ENCODE measurements at regions not wholly inside any gene's neighbourhood (a gene's known extent, or its start where the extent isn't known, plus 50 kb on each side); places are given as distances from the start of the nearest gene placed in this dataset.
"Not testable (repeated sequence)": the region's sequence is repeated elsewhere in the genome, so short reads cannot be mapped to it uniquely, and the experiment has no call there.

DNA sequence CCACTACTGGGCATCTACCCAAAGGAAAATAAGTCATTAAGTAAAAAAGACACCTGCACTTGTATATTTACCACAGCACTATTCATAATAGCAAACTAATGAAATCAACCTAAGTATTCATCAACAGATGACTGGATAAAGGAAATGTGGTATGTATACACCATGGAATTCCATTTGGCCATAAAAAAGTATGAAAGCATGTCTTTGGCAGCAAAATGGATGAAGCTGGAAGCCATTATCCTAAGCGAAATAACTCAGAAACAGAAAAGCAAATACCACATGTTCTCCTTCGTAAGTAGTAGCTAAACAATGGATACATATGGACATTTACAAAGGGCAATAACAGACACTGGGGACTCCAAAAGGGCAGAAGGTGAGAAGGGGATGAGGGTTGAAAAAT lies 485.7 kb upstream of the BRINP3 start:
- no peak for DNase-seq (ENCODE audit: low read depth)

GRCh38 chr1:190975827-190976226 lies 498.2 kb upstream of the BRINP3 start:
- DNase-seq (ENCODE audit: low read depth), result no peak

DNA sequence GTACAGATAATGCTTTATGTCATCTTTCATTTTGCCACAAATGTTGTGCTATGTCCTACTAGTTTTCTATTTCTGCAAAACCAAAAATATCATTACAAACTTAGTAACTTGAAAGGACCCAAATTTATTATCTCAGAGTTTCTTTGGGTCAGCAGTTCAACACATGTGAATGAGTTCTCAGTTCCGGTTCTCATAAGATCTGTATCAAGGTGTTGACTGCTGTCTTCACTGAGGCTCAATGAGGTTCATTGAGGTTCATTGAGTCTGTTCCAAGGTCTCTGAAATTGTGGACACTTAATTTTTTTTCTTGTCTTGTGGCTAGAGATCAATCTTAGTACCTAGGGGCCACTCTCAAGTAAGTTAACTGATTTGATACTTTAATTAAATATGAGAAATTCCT lies 525.1 kb upstream of the BRINP3 start:
- DNase-seq (ENCODE audit: low read depth), result no peak

GRCh38 chr1:191016765-191017164 lies 539.1 kb upstream of the BRINP3 start:
- DNase-seq (ENCODE audit: low read depth), result no peak

GRCh38 chr1:191022856-191023255 lies 545.2 kb upstream of the BRINP3 start:
- DNase-seq (ENCODE audit: low read depth), result peak; percentile 12

GRCh38 chr1:191025896-191026642 lies 548.4 kb upstream of the BRINP3 start:
- no peak for DNase-seq (ENCODE audit: low read depth)

DNA sequence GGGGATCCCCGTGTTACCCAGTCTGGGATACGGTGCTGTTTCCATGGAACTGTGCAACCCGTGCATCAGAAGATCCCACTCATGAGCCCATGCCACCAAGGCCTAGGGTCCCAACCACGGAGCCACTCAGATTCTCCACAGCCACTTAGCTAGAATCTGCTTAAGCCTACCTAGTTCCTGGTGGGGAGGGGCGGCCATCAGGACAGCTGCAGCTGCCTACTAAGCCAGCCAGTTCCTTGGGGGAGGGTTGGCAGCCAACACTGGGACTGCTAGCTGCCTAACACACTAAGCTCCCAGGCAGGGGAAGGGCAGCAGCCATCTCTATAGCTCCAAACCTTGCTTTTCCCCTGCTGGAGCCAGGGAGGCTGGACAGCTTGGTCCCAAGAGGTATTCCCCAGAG lies 549.2 kb upstream of the BRINP3 start:
- DNase-seq (ENCODE audit: low read depth), result no peak

DNA sequence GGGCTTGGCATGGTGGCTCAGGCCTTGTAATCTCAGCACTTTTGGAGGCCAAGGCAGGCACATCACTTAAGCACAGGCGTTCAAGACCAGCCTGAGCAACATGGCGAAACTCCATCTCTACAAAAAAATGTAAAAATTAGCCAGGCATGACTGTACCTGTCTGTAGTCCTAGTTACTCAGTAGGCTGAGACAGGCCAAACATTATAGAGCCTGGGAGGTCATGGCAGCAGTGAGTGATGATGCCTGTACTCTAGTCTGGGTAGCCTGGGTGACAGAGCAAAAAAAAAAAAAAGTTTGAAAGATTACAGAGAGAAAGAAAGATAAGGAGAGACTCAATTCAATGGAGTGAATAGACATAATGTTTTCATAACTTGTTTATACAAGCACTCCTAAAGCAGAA lies 556.5 kb upstream of the BRINP3 start:
- no peak for DNase-seq (ENCODE audit: low read depth)

DNA sequence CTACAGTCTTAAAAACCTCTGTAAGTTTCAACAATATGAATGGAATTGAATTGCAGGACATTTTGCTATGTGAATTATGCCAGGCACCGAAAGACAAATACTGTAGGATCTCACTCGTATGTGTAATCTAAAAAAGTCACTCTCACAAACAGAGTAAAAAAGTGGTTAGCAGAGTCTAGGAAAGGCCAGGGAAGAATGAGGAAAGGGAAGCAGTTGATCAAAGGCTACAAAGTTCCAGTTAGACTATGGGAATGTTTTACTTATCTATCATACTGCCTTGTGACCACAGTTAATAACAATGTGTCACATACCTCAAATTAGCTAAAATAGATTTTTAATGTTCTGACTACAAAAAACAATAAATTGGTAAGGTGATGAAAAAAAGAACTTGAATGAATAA lies 565.4 kb upstream of the BRINP3 start:
- DNase-seq (ENCODE audit: low read depth), result no peak

DNA sequence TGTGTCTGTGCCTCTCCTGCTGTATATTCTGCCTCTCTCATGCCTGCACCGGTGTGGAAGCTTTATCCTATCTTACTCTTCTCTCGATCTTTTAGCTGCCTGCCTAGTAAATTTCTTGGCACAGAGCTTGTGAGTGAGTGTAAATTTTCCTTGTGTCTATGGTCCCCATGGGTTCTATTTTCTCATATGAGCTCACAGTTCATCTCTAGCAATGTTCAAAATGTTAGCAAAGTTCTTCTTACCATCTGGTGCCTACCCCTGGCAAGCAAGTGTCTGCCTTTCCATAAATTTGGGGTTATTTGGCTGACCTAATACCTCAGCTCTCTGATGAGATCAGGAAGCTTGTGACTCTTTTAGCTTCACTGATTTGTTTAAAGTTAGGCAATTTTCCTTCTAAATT lies 572.1 kb upstream of the BRINP3 start:
- no peak for DNase-seq (ENCODE audit: low read depth)

DNA sequence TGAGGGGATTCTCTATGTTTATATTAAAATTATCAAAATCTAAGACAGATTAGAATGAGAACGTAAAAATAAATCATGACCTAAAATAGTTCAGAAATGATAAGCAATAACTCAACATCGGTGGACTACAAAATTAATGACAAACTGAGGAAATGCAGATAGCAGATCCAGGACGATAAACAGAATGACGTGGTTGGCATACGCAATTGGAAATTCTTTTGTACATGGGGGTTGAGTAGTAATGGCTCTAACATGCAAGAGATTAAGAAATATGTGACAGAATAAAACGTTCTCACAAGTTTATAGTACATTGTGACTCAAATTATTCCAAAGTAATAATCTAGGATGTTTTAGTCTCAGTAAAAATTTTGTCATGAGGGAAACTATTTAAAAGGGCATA lies 575.2 kb upstream of the BRINP3 start:
- DNase-seq (ENCODE audit: low read depth), result no peak

GRCh38 chr1:191065346-191065745 lies 587.7 kb upstream of the BRINP3 start:
- no peak for DNase-seq (ENCODE audit: low read depth)

DNA sequence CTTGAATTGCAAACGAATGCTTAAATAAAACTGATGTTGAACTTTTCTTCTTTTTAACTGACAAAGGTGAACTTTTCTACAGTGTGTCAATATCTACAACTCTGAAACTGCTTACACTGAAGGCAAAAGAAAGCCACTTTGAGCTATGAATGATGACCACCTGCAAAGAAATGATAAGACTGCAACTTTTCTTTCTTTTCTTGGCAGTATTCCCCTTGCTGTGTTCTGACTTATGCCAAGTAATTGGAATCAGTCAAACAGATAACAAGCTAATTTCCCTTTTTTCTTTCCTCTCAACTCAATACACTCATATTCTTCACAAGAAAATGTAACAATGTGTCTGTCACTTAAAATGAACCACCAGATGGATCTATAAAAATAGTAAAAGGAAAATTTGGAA lies 588.1 kb upstream of the BRINP3 start:
- DNase-seq (ENCODE audit: low read depth), result no peak

GRCh38 chr1:191074881-191075280 lies 597.2 kb upstream of the BRINP3 start:
- DNase-seq (ENCODE audit: low read depth), result no peak

DNA sequence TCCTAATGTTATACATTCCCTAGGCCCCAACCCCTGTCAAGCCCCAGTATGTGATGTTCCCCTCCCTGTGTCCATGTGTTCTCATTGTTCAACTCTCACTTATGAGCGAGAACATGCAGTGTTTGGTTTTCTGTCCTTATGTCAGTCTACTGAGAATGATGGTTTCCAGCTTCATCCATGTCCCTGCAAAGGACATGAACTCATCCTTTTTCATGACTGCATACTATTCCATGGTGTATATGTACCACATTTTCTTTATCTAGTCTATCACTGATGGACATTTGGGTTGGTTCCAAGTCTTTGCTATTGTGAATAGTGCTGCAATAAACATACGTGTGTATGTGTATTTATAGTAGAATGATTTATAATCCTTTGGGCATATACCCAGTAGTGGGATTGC lies 605.4 kb upstream of the BRINP3 start:
- DNase-seq (ENCODE audit: low read depth), result not testable (repeated sequence)

- DNase-seq (ENCODE audit: low read depth), result no peak
These were observed 607.5 kb upstream of the BRINP3 start for GRCh38 chr1:191085121-191085520.

- no peak for DNase-seq (ENCODE audit: low read depth)
These were observed 609.2 kb upstream of the BRINP3 start for GRCh38 chr1:191086910-191087309.

GRCh38 chr1:191096405-191096804 lies 618.7 kb upstream of the BRINP3 start:
- DNase-seq (ENCODE audit: low read depth), result no peak

GRCh38 chr1:191099696-191100095 lies 622.0 kb upstream of the BRINP3 start:
- no peak for DNase-seq (ENCODE audit: low read depth)

- no peak for DNase-seq (ENCODE audit: low read depth)
These were observed 624.3 kb upstream of the BRINP3 start for GRCh38 chr1:191101960-191102359.

GRCh38 chr1:191125950-191126349 lies 648.3 kb upstream of the BRINP3 start:
- no peak for DNase-seq (ENCODE audit: low read depth)

- no peak for DNase-seq (ENCODE audit: low read depth)
These were observed 657.1 kb upstream of the BRINP3 start for GRCh38 chr1:191134796-191135195.

GRCh38 chr1:191140038-191140437 lies 662.4 kb upstream of the BRINP3 start:
- DNase-seq (ENCODE audit: low read depth), result no peak

GRCh38 chr1:191142748-191143147 lies 665.1 kb upstream of the BRINP3 start:
- no peak for DNase-seq (ENCODE audit: low read depth)

Measured in LHCN-M2 (cell line).